Skin of body (tissue), 1 donor: ENCODE measurements at regions not wholly inside any gene's neighbourhood (a gene's known extent, or its start where the extent isn't known, plus 50 kb on each side); places are given as distances from the start of the nearest gene placed in this dataset.

ENCODE experiments used
- DNase-seq: peaks from one replicate; lab custom pipeline; 2025; lab: John Stamatoyannopoulos, UW

GRCh38 chr20:61131944-61132343 is 120.1 kb upstream of the CDH4 start:
- DNase-seq, result no peak

DNA sequence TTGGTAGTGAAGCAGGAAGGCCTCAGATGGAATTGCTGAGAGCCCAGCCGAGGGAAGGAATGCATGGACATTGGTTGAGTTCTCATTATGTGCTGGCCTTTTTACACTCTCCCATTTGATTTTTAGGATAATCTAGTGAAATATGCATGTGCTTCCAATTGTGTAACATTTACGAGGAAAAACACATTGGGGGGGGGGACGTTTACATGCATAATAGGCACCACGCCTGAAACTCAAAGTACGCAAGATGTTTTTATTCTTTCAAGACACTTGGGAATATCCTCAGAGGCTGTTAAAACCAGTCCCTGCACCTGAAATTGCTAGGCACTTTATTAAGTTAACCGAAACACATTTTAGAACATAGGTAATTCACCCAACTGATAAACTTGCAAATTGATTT is 118.5 kb upstream of the CDH4 start:
- no peak for DNase-seq

- no peak for DNase-seq
Measured at GRCh38 chr20:61134296-61135030, 117.6 kb upstream of the CDH4 start.

GRCh38 chr20:61135266-61135665 is 116.8 kb upstream of the CDH4 start:
- no peak for DNase-seq

GRCh38 chr20:61135968-61136367 is 116.1 kb upstream of the CDH4 start:
- no peak for DNase-seq

- DNase-seq, result no peak
Measured at GRCh38 chr20:61138566-61138965, 113.5 kb upstream of the CDH4 start.

DNA sequence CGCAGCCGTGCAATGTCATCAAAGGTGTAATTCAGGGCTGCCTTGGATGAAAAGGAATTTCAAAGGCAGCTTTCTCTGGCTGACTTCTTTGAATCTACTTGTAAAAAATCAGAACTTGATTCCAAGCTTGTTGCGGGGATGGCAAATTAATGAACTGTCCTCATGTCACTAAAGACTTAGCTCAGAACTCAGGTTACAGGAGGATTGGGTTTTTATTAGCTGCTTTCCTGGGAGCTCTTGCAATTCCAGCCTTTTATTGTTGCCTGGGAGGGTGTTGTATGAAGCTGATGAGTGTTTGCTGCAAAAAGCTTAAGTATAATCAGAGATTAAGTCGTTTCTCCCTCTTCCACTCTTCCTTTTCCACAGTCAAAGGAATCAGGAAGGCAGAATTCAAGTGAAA is 113.0 kb upstream of the CDH4 start:
- no peak for DNase-seq

DNA sequence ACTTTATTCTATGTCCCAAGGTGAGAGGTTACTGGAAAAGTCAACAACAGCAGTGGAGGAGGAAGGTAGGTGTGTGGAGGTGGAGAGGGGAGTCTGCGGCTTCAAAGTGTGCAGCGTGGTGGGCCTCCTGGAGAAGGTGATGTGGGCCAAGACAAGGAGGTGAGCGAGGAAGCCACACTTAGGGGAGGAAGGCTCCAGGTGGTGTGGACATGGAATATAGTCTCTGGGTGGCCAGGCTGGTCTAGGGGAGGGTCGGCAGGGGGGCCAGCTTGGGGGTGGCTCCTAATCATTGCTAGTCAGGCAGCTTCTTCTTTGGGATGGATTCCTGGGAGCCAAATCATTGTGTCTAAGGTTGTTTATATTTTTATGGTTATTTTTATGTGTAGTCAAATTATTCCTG is 111.5 kb upstream of the CDH4 start:
- DNase-seq, result no peak

DNA sequence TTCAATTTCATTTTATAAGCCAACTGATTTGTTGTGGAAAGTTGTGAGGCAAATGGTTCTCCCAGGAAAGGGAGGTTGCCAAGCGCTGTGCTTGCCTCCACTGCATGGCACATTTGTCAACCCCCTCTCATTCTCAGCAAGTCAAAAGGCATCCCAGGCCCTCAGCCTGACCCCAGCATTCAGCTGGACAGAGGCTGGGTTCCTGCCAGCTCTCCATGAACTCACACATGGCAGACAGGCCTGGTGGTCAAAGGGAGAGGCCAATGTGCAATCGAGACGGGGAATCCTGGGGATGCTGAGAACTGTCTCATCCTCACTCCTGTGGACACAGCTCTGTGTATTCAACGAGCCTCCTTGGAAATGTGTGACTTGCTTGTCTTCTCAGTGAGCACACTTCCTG is 106.0 kb upstream of the CDH4 start:
- no peak for DNase-seq

DNA sequence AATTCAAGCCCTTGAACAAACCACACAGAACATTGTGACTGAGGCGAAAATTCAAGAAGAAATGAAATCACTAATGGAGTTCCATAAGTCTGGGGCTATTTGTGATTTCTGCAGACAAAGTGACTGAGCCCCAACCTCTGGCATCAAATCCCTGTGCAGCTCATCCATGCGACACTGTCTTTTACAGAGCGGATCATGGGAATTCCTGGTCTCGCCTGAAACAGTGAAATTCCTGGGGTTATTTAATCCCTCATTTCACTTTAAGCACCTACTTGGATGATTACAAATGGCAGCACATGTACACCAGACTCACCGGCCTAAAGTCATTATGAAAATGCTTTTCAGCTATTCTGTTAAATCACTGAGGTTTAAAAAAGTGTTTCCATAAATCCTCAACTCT is 102.4 kb upstream of the CDH4 start:
- no peak for DNase-seq

DNA sequence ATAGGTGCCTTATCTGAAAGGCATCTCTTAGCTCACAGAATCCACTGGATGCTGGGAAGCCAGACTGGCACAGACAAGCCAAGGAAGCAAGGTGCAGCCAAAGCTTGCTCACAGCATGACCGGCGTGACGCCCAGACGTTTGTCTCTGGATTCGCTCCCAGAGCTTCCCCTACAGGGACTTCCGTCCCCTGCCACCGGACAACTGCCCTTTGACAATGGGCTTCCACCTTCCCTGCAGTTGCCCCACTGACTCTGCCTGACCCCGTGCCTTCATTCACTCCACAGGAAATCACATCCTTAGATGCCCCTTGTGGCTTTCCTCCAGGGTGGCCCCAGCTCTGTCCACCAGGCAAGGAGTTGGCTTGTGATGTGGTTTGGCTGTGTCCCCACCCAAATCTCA is 94.8 kb upstream of the CDH4 start:
- DNase-seq, result no peak

- DNase-seq, result no peak
Measured at GRCh38 chr20:61159957-61160686, 91.9 kb upstream of the CDH4 start.

- DNase-seq, result no peak
Measured at GRCh38 chr20:61161726-61162390, 90.2 kb upstream of the CDH4 start.

- DNase-seq, result no peak
Measured at GRCh38 chr20:61162451-61162850, 89.6 kb upstream of the CDH4 start.

- no peak for DNase-seq
Measured at GRCh38 chr20:61163031-61163430, 89.0 kb upstream of the CDH4 start.

DNA sequence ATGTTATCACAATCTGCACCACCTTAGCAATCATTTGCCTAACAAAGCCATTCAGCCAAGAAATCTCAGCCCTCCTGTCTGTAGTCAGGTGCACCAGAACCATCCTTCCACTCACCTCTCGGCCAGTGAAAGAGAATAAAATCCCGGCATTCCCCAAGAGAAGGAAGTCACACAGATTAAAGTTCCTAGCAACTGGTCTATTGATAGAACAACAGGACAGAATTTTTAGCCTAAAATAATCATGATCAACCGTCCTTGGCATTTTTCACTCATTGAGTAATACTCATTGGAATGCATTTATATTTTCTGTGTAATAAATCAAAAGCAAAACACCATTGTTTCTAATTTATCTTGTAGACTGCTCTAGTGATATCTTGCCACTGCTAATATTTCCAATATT is 85.7 kb upstream of the CDH4 start:
- DNase-seq, result no peak

GRCh38 chr20:61168605-61169004 is 83.5 kb upstream of the CDH4 start:
- no peak for DNase-seq

DNA sequence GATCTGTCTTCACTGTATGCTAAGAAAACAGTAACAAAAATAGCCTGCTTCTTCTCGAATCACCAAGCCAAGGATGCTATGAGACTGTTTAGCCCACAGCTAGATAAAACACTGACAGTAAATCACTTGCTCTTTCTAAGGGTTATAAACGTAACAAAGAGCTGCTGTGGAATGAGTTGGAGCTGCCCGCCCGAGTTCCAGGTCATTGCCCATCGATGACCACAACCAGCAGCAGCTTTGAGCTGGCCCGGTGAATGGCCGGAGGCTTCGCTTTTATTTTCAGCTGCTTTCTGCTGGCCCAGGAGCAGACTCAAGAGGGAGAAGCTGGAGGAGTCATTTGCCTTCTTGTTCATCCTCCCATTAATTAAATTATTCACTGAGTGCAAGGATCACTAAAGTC is 82.2 kb upstream of the CDH4 start:
- no peak for DNase-seq

DNA sequence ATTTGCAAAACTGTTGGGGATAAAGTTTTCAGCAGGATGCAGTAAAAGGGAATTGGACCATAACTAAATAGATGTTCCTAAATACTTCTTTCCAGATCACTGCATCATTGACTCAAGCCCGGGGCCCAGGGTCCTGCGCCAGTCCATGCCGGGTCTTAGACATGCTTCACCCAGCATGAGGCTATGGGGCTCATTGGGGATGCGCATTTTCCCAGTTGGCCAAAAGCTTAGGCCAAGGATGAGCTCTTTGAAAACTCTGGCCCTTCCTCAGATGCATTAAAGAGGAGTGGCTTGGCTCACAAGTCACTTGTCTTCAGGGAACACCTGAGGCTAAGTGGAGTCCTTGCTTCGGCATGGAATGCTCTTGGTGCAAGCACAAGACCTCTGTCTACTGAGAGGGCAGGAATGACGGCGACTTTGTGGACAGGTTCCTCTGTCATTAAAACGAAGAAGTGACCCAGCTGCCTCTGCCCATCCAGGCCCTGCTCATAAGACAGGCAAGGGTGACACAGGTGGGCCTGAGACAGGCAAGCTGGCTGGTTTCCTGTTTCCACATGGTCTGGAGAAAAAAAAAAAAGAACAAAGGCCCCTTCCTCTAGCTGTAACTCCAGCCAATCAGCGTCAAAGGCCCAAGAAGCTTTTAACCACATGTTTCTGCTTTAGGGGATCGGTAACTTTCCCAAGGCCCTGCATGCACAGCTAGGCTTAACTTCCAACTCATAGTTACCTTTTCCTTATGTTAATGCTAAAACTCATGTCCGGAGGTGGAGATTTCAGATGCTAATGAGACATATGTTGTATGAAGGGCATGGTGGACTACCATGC is 81.4 kb upstream of the CDH4 start:
- no peak for DNase-seq

DNA sequence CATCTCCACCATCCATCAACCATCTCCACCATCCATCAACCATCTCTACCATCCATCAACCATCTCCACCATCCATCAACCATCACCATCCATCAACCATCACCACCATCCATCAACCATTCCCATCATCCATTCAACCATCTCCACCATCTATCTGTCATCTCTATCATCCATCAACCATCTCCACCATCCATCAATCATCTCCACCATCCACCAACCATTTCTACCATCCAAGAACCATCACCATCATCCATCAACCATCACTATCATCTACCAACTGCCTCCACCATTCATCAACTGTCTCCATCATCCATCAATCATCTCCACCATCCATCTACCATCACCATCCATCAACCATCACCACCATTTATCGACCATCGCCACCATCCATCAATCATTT is 78.8 kb upstream of the CDH4 start:
- no peak for DNase-seq

DNA sequence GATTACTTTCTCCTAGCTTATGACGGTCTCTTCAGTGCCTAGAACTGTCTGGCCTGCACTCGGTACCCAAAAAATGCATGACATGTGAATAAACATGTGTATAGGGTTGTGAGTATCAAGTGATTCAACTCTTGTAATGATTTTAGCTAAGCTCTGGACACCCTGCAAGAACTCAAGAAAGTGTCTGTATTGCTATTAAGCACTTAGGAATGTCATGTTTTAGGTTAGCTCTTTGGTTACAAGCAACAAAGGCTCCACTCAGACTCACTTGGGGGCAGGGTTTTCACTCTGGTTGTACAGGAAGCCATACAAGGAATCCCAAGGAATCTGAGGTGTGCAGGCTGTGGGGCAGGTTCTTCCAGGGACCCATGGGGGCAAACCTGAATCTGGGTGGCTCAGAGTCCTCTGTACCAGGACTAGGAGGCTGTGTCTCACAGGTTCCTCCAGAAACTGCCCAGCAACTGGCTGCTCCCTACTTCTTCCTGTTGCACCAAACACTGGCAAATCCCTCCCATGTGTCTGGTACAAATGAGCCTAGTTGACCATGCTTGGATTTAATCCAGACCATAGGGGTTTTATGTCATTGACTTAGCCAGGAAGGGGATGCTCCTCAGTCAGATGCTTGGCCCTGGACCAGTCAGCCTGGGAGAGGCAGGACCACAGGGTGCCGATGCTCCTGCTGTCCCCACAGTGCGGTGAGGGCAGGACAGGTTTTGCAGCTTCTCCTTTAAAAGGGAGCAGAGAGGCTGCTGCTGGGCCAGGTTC is 77.9 kb upstream of the CDH4 start:
- DNase-seq, result no peak
